ENCODE measurements at regions not wholly inside any gene's neighbourhood (a gene's known extent, or its start where the extent isn't known, plus 50 kb on each side); places are given as distances from the start of the nearest gene placed in this dataset.
"Not testable (repeated sequence)": the region's sequence is repeated elsewhere in the genome, so short reads cannot be mapped to it uniquely, and the experiment has no call there.

GRCh38 chr13:30832845-30833332 is 73.2 kb upstream of the MEDAG start:
- no peaks in the 10 kb centered on the region for H3K9me3 Mint-ChIP-seq
- POLR2A ChIA-PET = no interaction called here
- no peaks in the 10 kb centered on the region for H3K36me3 Mint-ChIP-seq
- H3K27ac Mint-ChIP-seq = no peak overlapping the region
- ATAC-seq = no peak
- H3K4me1 Mint-ChIP-seq = peaks cover 0 to 6% (median under 1%) of the 10 kb centered on the region in 4 donors
- H3K4me3 Mint-ChIP-seq = no peak overlapping the region
- peaks cover 2 to 38% (median 35%) of the 10 kb centered on the region in 5 donors for H3K27me3 Mint-ChIP-seq
- DNase-seq = peak in 1 of 10 donors; percentile 33

GRCh38 chr13:30835442-30835841 is 70.6 kb upstream of the MEDAG start:
- Mint-ChIP-seq H3K36me3 (no peaks in the 10 kb centered on the region), H3K4me3 (no peak overlapping the region), H3K9me3 (no peaks in the 10 kb centered on the region), H3K27me3 (peaks cover 2 to 38% (median 32%) of the 10 kb centered on the region in 5 donors), H3K4me1 (peaks cover 0 to 6% (median 0%) of the 10 kb centered on the region in 4 donors), H3K27ac (no peak overlapping the region)
- POLR2A ChIA-PET = no interaction called here
- ATAC-seq (no peak), DNase-seq (no peak)

GRCh38 chr13:30837227-30838159 is 68.6 kb upstream of the MEDAG start:
- Mint-ChIP-seq H3K27me3 (peaks cover 2 to 38% (median 29%) of the 10 kb centered on the region in 5 donors), H3K9me3 (no peaks in the 10 kb centered on the region), H3K4me1 (peaks cover 0 to 6% (median 0%) of the 10 kb centered on the region in 4 donors), H3K27ac (peak overlapping the region in 1 of 10 donors; percentile 22), H3K4me3 (no peak overlapping the region), H3K36me3 (no peaks in the 10 kb centered on the region)
- ATAC-seq (no peak), DNase-seq (no peak)
- POLR2A ChIA-PET = no interaction called here

- H3K9me3 Mint-ChIP-seq, H3K36me3 Mint-ChIP-seq, H3K4me3 Mint-ChIP-seq, H3K4me1 Mint-ChIP-seq, H3K27ac Mint-ChIP-seq, POLR2A ChIA-PET, DNase-seq, ATAC-seq: not testable (repeated sequence)
- peaks cover 0 to 23% (median 16%) of the 10 kb centered on the region in 5 donors for H3K27me3 Mint-ChIP-seq
These were observed 66.4 kb upstream of the MEDAG start for GRCh38 chr13:30839636-30840035.

GRCh38 chr13:30840515-30840914 is 65.6 kb upstream of the MEDAG start:
- no peak for DNase-seq
- POLR2A ChIA-PET = no interaction called here
- no peaks in the 10 kb centered on the region for H3K36me3 Mint-ChIP-seq
- peaks cover 0 to 22% (median 12%) of the 10 kb centered on the region in 5 donors for H3K27me3 Mint-ChIP-seq
- H3K4me3 Mint-ChIP-seq = no peak overlapping the region
- peaks cover 0 to 5% (median under 1%) of the 10 kb centered on the region in 4 donors for H3K4me1 Mint-ChIP-seq
- ATAC-seq = no peak
- no peaks in the 10 kb centered on the region for H3K9me3 Mint-ChIP-seq
- H3K27ac Mint-ChIP-seq = no peak overlapping the region

GRCh38 chr13:30841154-30841553 is 64.9 kb upstream of the MEDAG start:
- H3K9me3 Mint-ChIP-seq = no peaks in the 10 kb centered on the region
- POLR2A ChIA-PET = no interaction called here
- peaks cover 0 to 16% (median 7%) of the 10 kb centered on the region in 5 donors for H3K27me3 Mint-ChIP-seq
- H3K36me3 Mint-ChIP-seq = no peaks in the 10 kb centered on the region
- DNase-seq (no peak), ATAC-seq (no peak)
- H3K4me3 Mint-ChIP-seq = no peak overlapping the region
- H3K27ac Mint-ChIP-seq = no peak overlapping the region
- H3K4me1 Mint-ChIP-seq = peaks cover 0 to 7% (median under 1%) of the 10 kb centered on the region in 4 donors

- Mint-ChIP-seq H3K27ac (no peak overlapping the region), H3K27me3 (no peaks in the 10 kb centered on the region), H3K4me3 (no peak overlapping the region), H3K4me1 (peaks cover 0 to 7% (median under 1%) of the 10 kb centered on the region in 4 donors), H3K9me3 (no peaks in the 10 kb centered on the region), H3K36me3 (no peaks in the 10 kb centered on the region)
- POLR2A ChIA-PET = no interaction called here
- no peak for DNase-seq
- ATAC-seq = no peak
These were observed 62.5 kb upstream of the MEDAG start for GRCh38 chr13:30843548-30843947.

GRCh38 chr13:30844548-30845296 is 61.3 kb upstream of the MEDAG start:
- Mint-ChIP-seq H3K9me3 (no peaks in the 10 kb centered on the region), H3K36me3 (no peaks in the 10 kb centered on the region), H3K4me3 (no peak overlapping the region), H3K27me3 (no peaks in the 10 kb centered on the region), H3K27ac (peak overlapping the region in 1 of 10 donors; percentile 28), H3K4me1 (peaks cover 0 to 7% (median under 1%) of the 10 kb centered on the region in 4 donors)
- ATAC-seq (peak in 1 of 2 donors; percentile 17), DNase-seq (no peak)
- POLR2A ChIA-PET = no interaction called here

- H3K27ac Mint-ChIP-seq = peak overlapping the region in 4 of 10 donors; percentile 22 to 40 (median 28)
- POLR2A ChIA-PET = no interaction called here
- H3K36me3 Mint-ChIP-seq = no peaks in the 10 kb centered on the region
- no peak for ATAC-seq
- peaks cover 0 to 2% (median 0%) of the 10 kb centered on the region in 9 donors for H3K9me3 Mint-ChIP-seq
- H3K4me1 Mint-ChIP-seq = peaks cover 0 to 7% (median under 1%) of the 10 kb centered on the region in 4 donors
- H3K27me3 Mint-ChIP-seq = no peaks in the 10 kb centered on the region
- H3K4me3 Mint-ChIP-seq = no peak overlapping the region
- no peak for DNase-seq
These were observed 60.5 kb upstream of the MEDAG start for GRCh38 chr13:30845297-30846214.

- no peaks in the 10 kb centered on the region for H3K36me3 Mint-ChIP-seq
- DNase-seq = no peak
- no peak overlapping the region for H3K27ac Mint-ChIP-seq
- POLR2A ChIA-PET = no interaction called here
- H3K4me3 Mint-ChIP-seq = no peak overlapping the region
- peaks cover 0 to 2% (median 0%) of the 10 kb centered on the region in 9 donors for H3K9me3 Mint-ChIP-seq
- ATAC-seq = no peak
- H3K4me1 Mint-ChIP-seq = peaks cover 0 to 7% (median under 1%) of the 10 kb centered on the region in 4 donors
- H3K27me3 Mint-ChIP-seq = no peaks in the 10 kb centered on the region
These were observed 59.8 kb upstream of the MEDAG start for GRCh38 chr13:30846311-30846710.

GRCh38 chr13:30846866-30847265 is 59.2 kb upstream of the MEDAG start:
- POLR2A ChIA-PET = interaction anchor here (0.7 kb wide), 1 partner anchor 677 kb away, joined by 3 read pairs; no protein-coding TSS in a partner anchor
- no peak for ATAC-seq
- Mint-ChIP-seq H3K36me3 (no peaks in the 10 kb centered on the region), H3K4me3 (no peak overlapping the region), H3K4me1 (peaks cover 0 to 7% (median under 1%) of the 10 kb centered on the region in 4 donors), H3K27ac (no peak overlapping the region), H3K9me3 (peaks cover 0 to 2% (median 0%) of the 10 kb centered on the region in 9 donors), H3K27me3 (no peaks in the 10 kb centered on the region)
- DNase-seq = no peak
